ENCODE measurements at regions not wholly inside any gene's neighbourhood (a gene's known extent, or its start where the extent isn't known, plus 50 kb on each side); places are given as distances from the start of the nearest gene placed in this dataset.
"Not testable (repeated sequence)": the region's sequence is repeated elsewhere in the genome, so short reads cannot be mapped to it uniquely, and the experiment has no call there.

DNA sequence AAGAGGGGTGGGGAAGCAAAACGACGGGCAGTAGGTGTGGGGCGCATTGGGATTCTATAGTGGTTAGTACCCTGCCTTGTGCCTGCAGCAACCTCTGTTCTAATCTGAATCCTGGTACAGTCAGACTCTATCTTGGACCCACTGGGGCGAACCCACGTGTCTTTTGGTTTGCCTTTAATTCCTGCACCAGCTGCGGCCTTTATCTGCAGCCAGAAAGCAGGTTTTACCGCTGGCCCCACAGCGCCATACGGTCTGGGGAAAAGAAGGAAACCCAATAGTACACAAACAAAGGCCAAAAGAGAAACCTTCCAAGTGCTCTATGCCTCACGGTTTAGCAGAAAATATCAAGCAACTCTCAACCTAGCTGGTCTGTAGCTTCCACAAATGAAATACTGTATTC is 118.2 kb downstream of the PPIAL4A start:
- not testable (repeated sequence) for DNase-seq

DNA sequence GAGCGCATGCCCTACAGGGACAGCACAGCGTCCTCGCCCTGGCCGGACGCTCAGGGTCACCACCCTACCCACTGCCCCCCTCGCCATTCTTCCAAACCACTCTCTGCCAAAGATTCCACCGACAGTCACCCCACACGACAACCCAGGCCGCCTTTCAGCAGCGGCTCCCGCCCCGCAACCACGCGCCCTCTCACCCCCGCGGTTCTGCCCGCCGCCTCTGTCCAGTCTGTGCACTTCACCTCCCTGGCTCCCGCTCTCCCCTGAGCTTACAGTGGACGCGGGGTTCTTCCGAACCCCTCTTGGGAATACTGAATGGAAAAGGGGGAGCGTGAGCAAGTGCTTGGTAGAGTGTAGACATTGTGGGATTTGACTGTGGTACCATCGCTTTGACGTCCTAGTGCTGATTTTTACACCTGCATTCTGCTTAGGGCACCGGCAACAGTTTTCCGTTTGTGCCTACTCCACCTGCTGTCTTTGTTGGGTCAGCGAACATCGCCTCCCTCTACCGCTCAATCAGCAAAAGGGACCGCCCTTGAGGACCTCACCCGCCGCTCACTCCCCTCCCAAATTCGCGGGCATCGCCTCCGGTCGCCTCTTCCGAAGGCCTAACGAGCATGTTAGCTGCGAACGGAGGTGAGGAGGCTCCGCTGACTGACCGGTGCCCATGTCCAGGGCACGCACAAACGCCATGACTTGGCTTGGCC is 119.1 kb downstream of the PPIAL4A start:
- DNase-seq = not testable (repeated sequence)

DNA sequence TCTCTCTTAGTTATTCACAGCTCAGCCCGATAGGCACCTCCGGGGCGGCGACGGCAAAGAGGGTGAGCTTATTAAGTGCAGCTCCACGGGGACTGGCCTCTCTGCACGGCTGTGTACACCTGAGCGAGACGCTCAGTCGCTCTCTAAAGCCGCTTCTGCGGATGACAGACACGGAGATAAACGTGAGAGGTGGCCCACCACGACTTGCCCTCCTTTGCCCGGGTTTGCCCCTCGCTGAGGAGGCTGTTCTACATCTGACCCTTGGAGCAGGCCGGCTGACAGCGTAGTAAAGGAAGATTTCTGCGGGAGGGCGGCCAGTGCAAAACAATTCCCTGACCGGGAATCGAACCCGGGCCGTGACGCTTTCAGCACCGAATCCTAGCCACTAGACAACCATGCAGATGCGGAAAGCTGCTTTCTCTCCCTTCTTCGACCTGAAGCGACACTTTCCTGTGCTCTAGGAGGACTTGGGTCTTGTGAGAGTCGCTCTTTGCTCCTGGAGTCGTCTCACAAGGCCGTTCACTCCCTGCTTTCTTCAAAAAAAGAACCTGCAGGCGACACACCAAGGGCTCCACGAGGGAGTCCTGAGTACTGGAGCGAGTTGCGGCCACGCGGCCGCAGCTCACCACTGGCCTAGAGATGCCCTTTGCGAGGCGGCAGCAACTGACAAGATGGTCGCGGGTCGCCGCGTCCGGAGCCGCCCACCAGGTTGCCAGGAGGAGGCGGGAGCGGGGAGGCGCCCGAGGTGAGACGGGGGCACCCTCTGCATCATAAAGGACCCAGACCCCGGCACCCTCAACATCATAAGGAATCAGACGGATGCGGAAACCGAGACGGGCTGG is 119.9 kb downstream of the PPIAL4A start:
- DNase-seq = not testable (repeated sequence)

DNA sequence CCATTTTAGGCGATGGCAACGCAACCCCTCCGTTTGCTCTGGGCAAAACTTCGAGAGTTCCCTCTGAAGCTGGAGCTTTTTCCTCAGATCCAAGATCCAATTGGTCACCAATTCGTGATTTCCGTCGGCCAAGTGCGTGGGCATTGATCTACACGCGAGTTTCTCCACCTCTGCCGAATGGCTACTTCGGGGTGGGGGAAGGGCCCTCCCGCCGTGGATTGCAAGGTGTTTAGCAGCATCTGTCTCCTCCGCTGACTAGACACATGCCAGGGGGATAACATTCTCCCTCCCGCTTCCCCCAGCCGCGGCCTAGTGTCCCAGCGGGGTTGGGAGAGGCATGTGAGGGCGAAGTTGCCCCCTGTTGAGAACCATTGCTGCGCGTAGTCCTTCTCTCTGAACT is 120.6 kb downstream of the PPIAL4A start:
- not testable (repeated sequence) for DNase-seq

DNA sequence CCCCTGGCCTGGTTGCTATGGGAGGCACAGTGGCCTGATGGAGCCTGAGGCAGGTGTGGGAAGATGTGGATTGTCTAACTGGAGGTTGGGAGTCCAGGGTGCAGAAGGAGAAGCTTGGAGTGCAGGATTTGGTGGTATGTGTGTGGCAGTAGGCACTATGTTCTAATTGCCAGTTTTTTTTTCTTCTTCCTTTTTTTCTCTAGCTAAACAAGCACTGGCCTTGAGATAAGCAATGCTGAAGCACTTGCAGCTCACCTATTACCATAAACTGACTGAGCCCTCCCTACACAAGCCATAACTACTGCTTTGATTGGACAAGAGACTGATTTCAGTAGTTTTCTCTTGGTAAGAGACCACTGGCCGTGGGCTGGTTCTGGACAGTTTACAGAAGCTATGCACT is 123.6 kb downstream of the PPIAL4A start:
- DNase-seq = not testable (repeated sequence)

DNA sequence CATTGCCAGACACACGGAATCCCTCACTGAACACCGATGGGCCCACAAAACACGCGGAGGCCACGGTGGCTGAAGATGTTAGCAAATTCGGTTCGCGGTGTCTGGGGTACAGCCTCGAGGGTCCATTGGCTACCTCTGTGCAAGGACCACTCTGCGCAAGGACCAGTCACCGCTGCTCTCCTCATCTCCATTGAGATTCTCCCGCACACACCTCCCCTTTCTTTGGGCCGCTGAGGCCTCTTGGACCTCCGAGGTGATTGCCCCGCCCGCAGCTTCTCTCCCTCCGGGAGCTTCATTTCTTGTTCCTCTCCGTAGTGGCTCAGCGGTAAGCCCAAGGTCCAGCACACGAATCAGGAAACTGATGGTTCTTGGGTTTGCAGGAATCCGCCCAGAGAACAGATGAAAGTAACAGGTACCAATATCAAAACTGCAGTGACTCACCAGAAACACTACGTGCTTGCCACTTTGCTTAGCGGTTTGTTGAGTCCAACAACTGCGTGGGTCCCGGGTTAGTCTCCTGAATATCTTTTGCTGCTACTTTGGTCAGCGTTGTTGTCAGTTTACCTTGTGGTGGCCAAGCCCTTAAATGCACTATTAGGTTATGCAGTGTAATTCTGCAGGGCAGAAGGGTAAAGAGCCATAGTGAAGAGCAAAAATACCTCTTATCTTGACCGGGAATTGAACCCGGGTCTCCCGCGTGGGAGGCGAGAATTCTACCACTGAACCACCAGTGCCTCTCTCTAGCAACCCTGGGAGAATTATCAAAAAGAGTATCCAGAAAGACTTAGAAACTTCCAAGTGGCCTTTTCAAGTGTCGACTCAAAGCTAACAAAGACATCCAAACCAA is 126.8 kb downstream of the PPIAL4A start:
- DNase-seq = peak; percentile 80

DNA sequence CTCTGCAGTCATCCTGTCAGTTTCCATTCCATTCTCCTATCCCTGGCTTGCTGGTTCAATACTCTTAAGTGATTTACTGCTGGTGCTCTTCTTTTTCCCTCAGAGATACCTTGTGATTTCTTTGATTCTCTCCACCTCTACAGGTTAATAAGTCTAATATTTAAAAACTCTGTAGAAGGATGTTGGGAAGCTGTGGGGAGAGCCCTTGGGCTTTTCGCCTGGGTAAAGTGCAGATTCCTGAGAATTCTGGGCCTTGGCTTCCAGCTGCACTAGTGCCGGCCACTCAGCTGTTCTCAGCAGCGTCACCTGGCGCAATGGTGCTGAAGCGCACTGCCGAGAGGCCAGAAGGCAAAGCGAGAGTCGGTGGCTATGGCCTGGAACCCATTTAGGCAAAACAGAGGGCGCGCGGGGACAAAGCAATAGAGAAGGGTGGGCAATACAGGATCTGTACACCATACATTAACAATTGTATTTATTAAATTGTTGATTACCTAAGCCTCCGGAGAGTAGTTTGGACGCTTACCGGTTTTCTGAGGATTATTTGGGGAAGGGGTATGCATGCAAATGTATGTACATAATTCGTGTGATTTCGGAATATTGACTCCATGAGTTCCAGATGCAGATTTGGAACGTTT is 130.3 kb downstream of the PPIAL4A start:
- not testable (repeated sequence) for DNase-seq

DNA sequence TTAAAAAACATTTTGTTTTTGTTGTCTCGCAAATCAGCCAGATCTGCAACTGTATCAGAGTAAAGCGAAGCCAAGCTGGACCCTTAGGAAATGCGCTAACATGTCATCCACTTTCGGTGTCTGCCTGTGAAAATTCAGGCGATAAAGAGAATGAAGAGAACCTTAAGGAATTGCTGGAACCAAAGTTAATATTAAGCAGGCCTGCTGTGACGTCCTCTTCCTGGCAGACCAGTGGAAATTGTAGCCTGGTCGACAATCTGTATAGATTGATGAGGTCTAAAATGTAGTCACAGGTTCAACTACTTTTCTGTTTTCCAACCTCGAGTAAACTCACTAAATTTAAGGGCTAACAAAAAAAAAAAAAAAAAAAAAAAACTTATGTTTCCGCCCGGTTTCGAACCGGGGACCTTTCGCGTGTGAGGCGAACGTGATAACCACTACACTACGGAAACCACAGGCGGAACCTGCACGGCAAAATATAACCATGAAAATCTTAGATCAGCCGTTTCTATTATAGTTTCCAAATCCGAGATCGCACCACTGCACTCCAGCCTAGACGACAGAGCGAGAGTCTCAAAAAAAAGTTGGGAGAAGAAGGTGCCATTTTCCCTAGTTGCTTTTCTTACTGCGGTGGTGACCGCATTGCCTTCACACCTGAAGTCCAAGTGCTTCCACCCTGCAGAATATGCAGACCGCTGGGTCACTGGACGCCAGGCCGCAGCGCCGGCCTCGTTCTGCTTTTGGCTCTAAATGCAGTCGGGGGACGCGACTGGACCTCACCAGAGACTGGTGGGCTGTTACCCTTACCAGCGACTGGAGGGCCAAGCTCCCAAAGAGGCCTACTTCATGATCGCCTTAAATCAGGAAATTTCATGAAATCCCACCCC is 131.0 kb downstream of the PPIAL4A start:
- peak; percentile 68 for DNase-seq

DNA sequence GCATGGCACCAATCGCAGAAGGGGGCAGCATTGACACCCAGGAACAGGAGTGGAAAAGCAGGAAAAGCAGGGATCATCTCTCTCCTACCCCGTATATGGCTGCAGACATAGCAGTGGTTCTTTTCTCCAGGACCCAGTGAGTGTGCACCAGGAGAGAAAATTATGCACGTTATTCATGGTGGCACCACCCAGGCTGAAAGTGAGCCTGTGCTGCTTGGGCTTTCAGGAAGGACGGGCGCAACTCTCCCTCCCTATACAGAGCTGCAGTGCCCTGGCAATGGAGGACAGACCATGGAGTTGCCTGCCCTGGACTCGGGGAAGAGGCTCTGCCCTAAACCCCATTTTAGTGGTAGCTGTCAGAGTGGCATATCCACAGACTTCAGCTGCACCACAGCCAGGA is 132.1 kb downstream of the PPIAL4A start:
- DNase-seq = not testable (repeated sequence)

DNA sequence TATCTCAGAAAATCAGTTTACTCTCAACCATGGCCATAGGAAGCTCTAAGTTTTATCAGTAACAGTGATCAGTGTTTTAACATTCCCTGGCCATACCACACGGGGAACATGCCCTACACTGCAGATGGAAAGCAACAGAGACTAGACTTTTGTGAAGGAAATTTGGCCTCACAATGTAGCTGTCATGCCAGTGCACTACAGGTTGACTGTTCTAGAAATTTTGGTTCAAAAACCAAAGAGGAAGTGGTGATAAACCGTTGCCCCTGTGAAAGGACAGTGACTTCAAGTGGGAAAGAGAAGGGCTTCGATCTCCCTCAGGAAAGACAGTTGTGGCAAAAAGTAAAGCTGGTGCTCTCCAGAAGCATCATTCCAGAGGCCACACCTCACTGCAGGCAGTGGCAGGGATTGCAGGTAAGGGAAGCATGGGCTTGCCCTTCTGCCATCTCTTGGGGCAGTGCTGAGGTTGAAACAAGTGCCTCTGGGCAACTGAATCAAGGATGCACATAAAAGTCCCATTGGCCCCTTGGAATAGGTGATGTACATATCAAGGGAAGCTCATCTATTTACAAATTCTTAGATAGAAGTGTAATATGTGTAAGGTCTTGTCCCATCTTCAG is 143.4 kb downstream of the PPIAL4A start:
- DNase-seq = not testable (repeated sequence)

DNA sequence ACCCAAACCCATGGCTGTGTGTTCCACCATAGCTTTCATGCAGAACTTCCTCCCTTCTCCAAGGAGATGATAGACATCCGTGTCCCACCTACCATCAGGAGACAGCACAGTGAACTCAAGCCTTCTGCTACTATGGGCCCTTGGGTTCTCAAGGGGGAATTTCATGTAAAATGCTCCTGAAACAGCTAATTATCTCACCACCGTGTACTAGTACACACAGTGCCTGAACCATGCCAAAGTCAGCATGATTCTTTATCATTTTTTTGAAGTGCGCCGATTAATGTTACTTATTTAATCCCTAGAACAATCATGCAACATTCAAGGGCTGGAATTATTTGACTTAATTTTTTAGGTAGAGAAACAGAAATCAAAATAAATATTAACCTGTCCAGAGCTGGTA is 147.2 kb downstream of the PPIAL4A start:
- DNase-seq = not testable (repeated sequence)

DNA sequence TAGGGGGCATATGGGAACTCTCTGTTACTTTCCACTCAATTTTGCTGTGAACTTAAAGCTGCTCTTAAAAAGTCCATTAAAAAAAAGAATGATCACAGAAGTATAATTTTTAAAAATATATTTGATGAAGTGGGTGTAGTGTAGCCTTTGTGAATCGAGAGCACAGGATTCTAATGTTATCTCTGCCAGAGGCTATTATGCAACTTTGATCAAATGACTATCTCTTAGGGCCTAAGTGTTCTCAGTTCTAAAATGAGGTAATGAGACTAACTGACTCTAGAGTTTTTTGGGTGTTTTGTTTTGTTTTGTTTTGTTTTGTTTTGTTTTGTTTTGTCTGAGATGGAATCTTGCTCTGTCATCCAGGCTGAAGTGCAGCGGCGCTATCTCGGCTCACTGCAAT is 143.2 kb downstream of the FAM72B start:
- not testable (repeated sequence) for DNase-seq

DNA sequence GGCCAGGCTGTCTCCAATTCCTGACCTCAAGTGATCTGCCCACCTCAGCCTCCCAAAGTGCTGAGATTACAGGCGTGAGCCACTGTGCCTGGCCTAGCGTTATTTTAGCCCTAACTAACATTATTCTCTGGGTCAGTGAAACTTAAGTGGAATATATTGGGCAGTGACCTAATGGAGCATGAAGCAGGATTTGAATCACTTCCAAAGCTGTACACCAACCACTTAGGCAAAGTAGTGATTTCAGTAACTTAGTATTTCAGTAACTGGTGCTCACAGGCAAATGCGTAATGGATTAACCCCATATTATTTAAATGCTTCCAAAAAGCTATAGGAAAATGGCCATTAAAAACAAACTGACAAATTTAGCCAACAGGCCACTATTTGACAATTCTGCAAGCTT is 142.6 kb downstream of the FAM72B start:
- DNase-seq = not testable (repeated sequence)

DNA sequence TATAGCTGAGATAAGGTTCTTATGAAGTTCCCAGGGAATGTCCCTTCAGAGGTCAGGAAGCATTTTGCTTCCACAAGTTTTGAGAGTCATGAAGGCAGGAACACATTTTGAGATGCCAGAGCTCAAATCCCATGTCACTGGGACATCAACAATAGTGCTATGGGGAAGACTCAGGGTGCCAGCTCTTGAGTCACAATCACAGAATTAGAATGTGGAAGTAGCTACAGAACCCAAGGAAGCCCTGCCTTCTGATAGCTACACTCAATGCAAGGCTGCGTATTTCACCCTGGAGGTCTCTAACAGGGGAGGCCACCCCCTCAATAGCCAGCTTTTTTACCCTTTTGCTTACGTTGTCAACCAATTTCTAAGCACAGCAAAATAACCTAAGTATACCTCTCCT is 141.3 kb downstream of the FAM72B start:
- DNase-seq = not testable (repeated sequence)

DNA sequence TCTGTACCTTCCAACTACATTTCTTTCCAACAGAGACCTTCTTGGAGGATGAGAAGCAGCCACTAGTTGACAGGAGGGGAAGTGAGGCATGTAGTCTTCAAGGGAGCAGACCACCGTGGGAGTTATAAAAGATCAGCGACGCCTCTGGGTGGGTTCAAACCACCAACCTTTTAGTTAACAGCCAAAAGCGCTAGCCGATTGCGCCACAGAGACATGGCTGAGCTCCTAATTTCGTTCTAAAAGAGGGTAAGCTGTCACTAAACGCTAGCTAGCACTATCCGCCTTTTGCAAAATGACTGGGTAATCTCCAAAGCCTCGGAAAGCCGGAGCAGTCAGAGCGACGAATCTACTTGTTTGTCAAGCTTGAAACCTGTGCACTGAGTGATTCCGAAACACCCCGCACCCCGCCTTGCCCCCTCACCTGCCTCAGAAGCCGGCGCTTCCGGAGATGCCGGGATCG is 135.8 kb downstream of the FAM72B start:
- not testable (repeated sequence) for DNase-seq

DNA sequence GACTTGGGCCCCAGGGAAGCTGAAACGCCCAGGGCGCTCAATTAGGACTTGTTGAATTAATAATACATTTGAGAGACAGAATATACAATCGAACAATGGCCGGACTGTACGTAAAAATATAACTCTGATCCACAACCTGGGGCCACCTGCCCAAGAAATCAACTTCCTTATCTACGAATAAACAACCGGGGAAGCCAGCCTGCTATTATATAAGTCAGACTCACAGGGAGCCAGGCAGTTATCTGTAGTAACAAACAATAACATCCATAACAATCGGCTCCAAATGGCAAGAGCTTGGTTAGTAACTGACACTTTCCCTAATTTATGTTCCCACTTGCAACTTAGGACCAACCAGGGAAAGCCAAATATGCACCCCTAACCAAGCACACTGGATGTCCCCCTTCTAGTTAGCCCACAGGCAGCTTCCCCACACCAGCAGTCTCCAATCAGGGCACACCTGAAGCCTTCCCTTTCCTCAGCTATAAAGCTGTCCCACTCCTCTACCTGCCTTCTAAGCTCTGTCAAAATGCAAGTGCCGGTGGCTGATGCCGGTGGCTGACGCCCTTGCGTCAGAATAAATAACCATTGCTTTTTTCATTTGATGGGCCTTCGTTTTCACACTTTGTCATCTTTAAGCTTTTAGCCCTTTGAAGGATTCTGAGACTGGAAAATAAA is 135.2 kb downstream of the FAM72B start:
- not testable (repeated sequence) for DNase-seq

DNA sequence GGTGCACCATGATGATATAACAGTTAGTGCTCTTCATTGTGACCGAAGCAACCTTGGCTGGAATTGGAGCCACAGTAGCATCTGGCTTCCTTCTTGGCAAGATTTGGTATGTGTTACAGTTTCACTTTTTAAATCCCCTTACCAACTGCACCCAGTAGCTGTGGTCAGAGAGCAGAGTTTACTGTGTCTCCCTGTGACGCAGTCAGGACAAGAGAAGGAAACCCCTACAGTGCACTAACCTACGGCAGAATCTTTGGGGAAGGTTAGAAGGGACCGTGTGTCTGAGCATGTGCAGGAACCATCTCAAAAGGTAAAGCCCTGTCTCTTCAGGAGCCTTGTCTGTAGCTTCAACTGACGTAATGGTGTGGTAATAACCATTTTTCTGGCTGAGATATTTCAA is 134.0 kb downstream of the FAM72B start:
- not testable (repeated sequence) for DNase-seq

DNA sequence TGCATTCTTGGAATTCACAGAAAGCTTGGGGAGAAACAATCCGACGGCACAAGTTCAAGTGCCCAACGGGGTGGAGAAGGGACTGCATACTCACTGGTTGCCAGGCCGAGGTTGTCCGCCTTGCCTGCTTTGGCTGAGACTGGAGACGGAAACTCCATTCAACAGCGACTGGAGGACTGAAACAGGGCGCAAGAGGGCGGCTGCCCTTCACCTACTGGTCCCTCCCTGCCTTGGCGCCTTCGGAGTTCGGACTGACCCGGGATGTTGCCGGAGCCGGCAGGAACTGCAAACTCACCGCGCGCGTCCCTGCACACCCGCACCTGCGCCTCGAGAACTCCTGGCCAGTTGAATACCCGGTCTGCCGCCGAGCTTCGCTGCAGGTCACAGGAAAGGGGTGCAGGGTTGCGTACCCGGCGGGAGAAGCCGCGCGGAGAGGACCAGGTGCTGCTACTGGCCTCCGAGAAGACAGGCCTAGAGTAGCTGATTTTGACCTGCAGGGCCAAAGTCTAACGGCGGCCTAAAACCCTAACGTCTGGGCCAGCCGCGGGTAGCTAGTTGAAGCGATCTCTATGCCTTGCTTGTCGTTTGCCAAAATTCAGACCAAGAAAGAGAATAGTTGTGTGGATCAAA is 132.9 kb downstream of the FAM72B start:
- not testable (repeated sequence) for DNase-seq

DNA sequence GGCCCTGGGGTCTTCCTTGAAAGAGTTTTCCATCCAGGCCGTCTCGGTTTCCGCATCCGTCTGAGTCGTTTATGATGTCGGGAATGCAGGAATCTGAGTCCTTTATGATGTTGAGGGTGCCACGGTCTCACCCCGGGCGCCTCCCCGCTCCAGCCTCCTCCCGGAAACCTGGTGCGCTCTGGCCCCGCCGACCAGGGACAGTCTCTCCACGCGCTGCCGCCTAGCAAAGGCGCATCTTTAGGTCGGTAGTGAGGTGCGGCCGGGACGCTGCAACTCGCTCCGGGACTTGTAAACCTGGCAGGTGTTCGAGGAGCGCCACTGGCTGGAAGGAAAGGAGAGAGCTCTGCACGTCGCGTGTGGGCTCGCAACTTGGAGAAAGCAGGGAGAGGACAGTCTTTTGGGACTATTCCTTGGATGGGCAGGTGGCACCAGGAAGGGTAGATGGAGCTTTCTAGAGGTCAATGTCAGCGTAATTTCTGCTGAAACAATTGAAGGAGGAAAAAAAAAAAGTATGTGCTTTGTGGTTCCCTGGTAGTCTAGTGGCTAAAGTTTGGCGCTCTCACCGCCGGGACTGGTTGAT is 132.0 kb downstream of the FAM72B start:
- not testable (repeated sequence) for DNase-seq

Data from fibroblast of upper back skin (primary cell).